ENCODE measurements at regions not wholly inside any gene's neighbourhood (a gene's known extent, or its start where the extent isn't known, plus 50 kb on each side); places are given as distances from the start of the nearest gene placed in this dataset.

DNA sequence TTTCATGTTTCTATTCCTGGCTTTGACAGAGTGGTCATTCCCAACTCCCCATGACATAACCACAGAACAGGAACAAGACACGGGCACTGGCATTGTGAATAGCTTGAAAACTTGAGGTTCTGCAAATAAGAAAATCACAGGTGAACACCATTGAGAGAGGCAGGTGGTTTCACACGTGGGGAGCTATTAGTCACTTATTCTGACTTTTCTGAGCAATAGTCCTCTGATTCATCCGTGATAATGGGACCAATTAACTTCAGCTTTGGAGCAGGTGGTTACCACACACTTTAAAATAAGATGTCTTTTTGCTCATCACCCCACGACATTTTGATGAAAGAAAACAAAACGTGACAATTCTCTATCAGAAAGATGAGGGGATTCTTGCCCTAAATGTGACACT, 224.7 kb downstream of the KLF13 start:
- H2AFZ ChIP-seq (ENCODE audit: low read length) = no peak overlapping the region
- peaks cover 4% of the 10 kb centered on the region; the same call in 1 of the 2 replicates for H3K4me1 ChIP-seq (ENCODE audit: insufficient read depth, low read length)
- H3K9ac ChIP-seq (ENCODE audit: low read length) = no peak overlapping the region
- no peak overlapping the region for H3K4me3 ChIP-seq (ENCODE audit: low read length)
- H3F3A ChIP-seq (ENCODE audit: low read length, unreplicated experiment) = no peaks in the 10 kb centered on the region
- H3K4me2 ChIP-seq (ENCODE audit: low read length) = no peak overlapping the region
- ATAC-seq (no peak), DNase-seq (no peak)
- ChIA-PET CTCF (no interaction called here), POLR2A (ENCODE audit: unreplicated experiment) (no interaction called here)
- BruUV-seq (replicated peaks) = no TSS peak
- no peaks in the 10 kb centered on the region for H4K20me1 ChIP-seq (ENCODE audit: low read length)
- no peaks in the 10 kb centered on the region for H3K9me3 ChIP-seq (ENCODE audit: low read length)
- intact Hi-C loops (cut with micrococcal nuclease) = no loop called here
- H3K27ac ChIP-seq (ENCODE audit: low read length) = no peak overlapping the region
- H3K27me3 ChIP-seq (ENCODE audit: low read length) = 0 out of 2 replicates have a peak, but pooled peaks cover 4% of the 10 kb centered on the region
- H3K9me2 ChIP-seq (replicated peaks; ENCODE audit: low read length) = no peaks in the 10 kb centered on the region
- no peaks in the 10 kb centered on the region for H3K79me2 ChIP-seq (ENCODE audit: low read length)
- no peaks in the 10 kb centered on the region for H3K36me3 ChIP-seq (ENCODE audit: low read depth, low read length)
- TF ChIP-seq EZH2phosphoT487 (IDR thresholded peaks at IDR 0.05; ENCODE audit: borderline replicate concordance, low read length) (no peak), EZH2 (IDR thresholded peaks at IDR 0.05; ENCODE audit: low read length, unreplicated experiment) (no peak)
- TF ChIP-seq, protein P1, sequence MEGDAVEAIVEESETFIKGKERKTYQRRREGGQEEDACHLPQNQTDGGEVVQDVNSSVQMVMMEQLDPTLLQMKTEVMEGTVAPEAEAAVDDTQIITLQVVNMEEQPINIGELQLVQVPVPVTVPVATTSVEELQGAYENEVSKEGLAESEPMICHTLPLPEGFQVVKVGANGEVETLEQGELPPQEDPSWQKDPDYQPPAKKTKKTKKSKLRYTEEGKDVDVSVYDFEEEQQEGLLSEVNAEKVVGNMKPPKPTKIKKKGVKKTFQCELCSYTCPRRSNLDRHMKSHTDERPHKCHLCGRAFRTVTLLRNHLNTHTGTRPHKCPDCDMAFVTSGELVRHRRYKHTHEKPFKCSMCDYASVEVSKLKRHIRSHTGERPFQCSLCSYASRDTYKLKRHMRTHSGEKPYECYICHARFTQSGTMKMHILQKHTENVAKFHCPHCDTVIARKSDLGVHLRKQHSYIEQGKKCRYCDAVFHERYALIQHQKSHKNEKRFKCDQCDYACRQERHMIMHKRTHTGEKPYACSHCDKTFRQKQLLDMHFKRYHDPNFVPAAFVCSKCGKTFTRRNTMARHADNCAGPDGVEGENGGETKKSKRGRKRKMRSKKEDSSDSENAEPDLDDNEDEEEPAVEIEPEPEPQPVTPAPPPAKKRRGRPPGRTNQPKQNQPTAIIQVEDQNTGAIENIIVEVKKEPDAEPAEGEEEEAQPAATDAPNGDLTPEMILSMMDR (conservative IDR thresholded peaks at IDR 0.05; ENCODE audit: low read depth, low read length) = no peak

GRCh38 chr15:31552482-31553099, 226.0 kb downstream of the KLF13 start:
- intact Hi-C loops (cut with micrococcal nuclease) = no loop called here
- POLR2A ChIA-PET (ENCODE audit: unreplicated experiment) = no interaction called here

DNA sequence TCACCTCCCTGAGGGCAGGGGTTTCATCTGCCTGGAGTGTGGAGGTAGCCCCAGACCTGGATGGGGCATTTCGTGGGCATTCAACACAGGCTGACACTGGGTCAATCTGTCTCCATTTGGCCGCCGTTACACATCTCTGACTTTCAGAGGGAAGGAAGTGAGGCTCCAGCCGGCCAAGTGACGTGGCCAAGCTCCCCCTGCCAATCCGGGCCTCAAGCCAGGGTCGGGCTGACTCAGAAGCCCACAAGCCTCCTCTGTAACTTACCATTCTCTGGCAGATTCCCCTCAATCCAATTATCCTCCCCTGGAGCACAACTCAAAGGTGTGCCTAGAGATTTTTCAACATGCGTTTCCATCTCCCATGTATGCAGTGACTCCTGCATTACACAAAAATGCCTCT, 227.6 kb downstream of the KLF13 start:
- POLR2A ChIA-PET (ENCODE audit: unreplicated experiment) = no interaction called here
- H3K9ac ChIP-seq (ENCODE audit: low read length) = no peak overlapping the region
- peaks cover 4% of the 10 kb centered on the region; the same call in 1 of the 2 replicates for H3K4me1 ChIP-seq (ENCODE audit: insufficient read depth, low read length)
- TF ChIP-seq, protein P1 (conservative IDR thresholded peaks at IDR 0.05; ENCODE audit: low read depth, low read length) = no peak
- TF ChIP-seq EZH2phosphoT487 (IDR thresholded peaks at IDR 0.05; ENCODE audit: borderline replicate concordance, low read length) (no peak), EZH2 (IDR thresholded peaks at IDR 0.05; ENCODE audit: low read length, unreplicated experiment) (no peak)
- no peaks in the 10 kb centered on the region for H3F3A ChIP-seq (ENCODE audit: low read length, unreplicated experiment)
- no peak overlapping the region for H3K4me3 ChIP-seq (ENCODE audit: low read length)
- BruUV-seq (replicated peaks) = no TSS peak
- no peak overlapping the region for H3K27ac ChIP-seq (ENCODE audit: low read length)
- H3K9me3 ChIP-seq (ENCODE audit: low read length) = no peaks in the 10 kb centered on the region
- CTCF ChIA-PET = no interaction called here
- no peaks in the 10 kb centered on the region for H4K20me1 ChIP-seq (ENCODE audit: low read length)
- peak overlapping the region; percentile 1; the same call in 1 of the 2 replicates for H3K4me2 ChIP-seq (ENCODE audit: low read length)
- intact Hi-C loops (cut with micrococcal nuclease) = no loop called here
- H3K36me3 ChIP-seq (ENCODE audit: low read depth, low read length) = no peaks in the 10 kb centered on the region
- H2AFZ ChIP-seq (ENCODE audit: low read length) = peak overlapping the region; percentile 37; the same call in 1 of the 2 replicates
- ATAC-seq = peak; percentile 85
- H3K9me2 ChIP-seq (replicated peaks; ENCODE audit: low read length) = no peaks in the 10 kb centered on the region
- H3K79me2 ChIP-seq (ENCODE audit: low read length) = no peaks in the 10 kb centered on the region
- H3K27me3 ChIP-seq (ENCODE audit: low read length) = no peaks in the 10 kb centered on the region
- peak; percentile 72 for DNase-seq

More at GRCh38 chr15:31552482-31553099, 226.0 kb downstream of the KLF13 start:
- no peak overlapping the region for H3K27ac ChIP-seq (ENCODE audit: low read length)
- no peaks in the 10 kb centered on the region for H3K9me3 ChIP-seq (ENCODE audit: low read length)
- CTCF ChIA-PET = no interaction called here
- H3F3A ChIP-seq (ENCODE audit: low read length, unreplicated experiment) = no peaks in the 10 kb centered on the region
- H3K9ac ChIP-seq (ENCODE audit: low read length) = no peak overlapping the region
- H3K9me2 ChIP-seq (replicated peaks; ENCODE audit: low read length) = no peaks in the 10 kb centered on the region
- no peaks in the 10 kb centered on the region for H3K79me2 ChIP-seq (ENCODE audit: low read length)
- H3K4me1 ChIP-seq (ENCODE audit: insufficient read depth, low read length) = peaks cover 4% of the 10 kb centered on the region; the same call in 1 of the 2 replicates
- ATAC-seq = no peak
- H4K20me1 ChIP-seq (ENCODE audit: low read length) = no peaks in the 10 kb centered on the region
- DNase-seq = no peak
- 0 out of 2 replicates have a peak, but pooled peaks cover 3% of the 10 kb centered on the region for H3K27me3 ChIP-seq (ENCODE audit: low read length)
- no peak overlapping the region for H2AFZ ChIP-seq (ENCODE audit: low read length)
- no peak overlapping the region for H3K4me3 ChIP-seq (ENCODE audit: low read length)
- H3K36me3 ChIP-seq (ENCODE audit: low read depth, low read length) = no peaks in the 10 kb centered on the region
- no peak overlapping the region for H3K4me2 ChIP-seq (ENCODE audit: low read length)
- no TSS peak for BruUV-seq (replicated peaks)
- TF ChIP-seq EZH2phosphoT487 (IDR thresholded peaks at IDR 0.05; ENCODE audit: borderline replicate concordance, low read length) (no peak), EZH2 (IDR thresholded peaks at IDR 0.05; ENCODE audit: low read length, unreplicated experiment) (no peak)
- TF ChIP-seq, protein P1 (conservative IDR thresholded peaks at IDR 0.05; ENCODE audit: low read depth, low read length) = no peak

Data from PC-3 (cell line).